ENCODE measurements at regions not wholly inside any gene's neighbourhood (a gene's known extent, or its start where the extent isn't known, plus 50 kb on each side); places are given as distances from the start of the nearest gene placed in this dataset.

GRCh38 chr1:193569096-193569982 is 382.9 kb upstream of the B3GALT2 start:
- DNase-seq (ENCODE audit: unreplicated experiment): no peak
- BruUV-seq (replicated peaks): no TSS peak
- H3K4me3 Mint-ChIP-seq (ENCODE audit: unreplicated experiment): no peak overlapping the region

GRCh38 chr1:193568512-193568911 is 382.1 kb upstream of the B3GALT2 start:
- Mint-ChIP-seq H3K9me3 (ENCODE audit: unreplicated experiment) (peaks cover 7% of the 10 kb centered on the region), H3K36me3 (ENCODE audit: insufficient read depth, unreplicated experiment) (no peaks in the 10 kb centered on the region), H3K27me3 (ENCODE audit: insufficient read depth, unreplicated experiment) (no peaks in the 10 kb centered on the region), H3K4me1 (ENCODE audit: insufficient read depth, unreplicated experiment) (no peaks in the 10 kb centered on the region), H3K4me3 (ENCODE audit: unreplicated experiment) (no peak overlapping the region), H3K27ac (ENCODE audit: low read depth, unreplicated experiment) (no peak overlapping the region)
- BruUV-seq (replicated peaks): no TSS peak
- TF ChIP-seq CTCF (IDR thresholded peaks at IDR 0.05; ENCODE audit: unreplicated experiment): no peak
- intact Hi-C loops (cut with micrococcal nuclease): no loop called here
- no peak for DNase-seq (ENCODE audit: unreplicated experiment)
- ChIA-PET POLR2A (no interaction called here), CTCF (interaction anchor here (0.6 kb wide), 1 partner anchor 267 kb away, joined by 3 read pairs; no protein-coding TSS in a partner anchor)

More at GRCh38 chr1:193569096-193569982, 382.9 kb upstream of the B3GALT2 start:
- Mint-ChIP-seq H3K27me3 (ENCODE audit: insufficient read depth, unreplicated experiment) (no peaks in the 10 kb centered on the region), H3K36me3 (ENCODE audit: insufficient read depth, unreplicated experiment) (no peaks in the 10 kb centered on the region), H3K9me3 (ENCODE audit: unreplicated experiment) (peaks cover 7% of the 10 kb centered on the region), H3K4me1 (ENCODE audit: insufficient read depth, unreplicated experiment) (no peaks in the 10 kb centered on the region), H3K27ac (ENCODE audit: low read depth, unreplicated experiment) (no peak overlapping the region)
- TF ChIP-seq CTCF (IDR thresholded peaks at IDR 0.05; ENCODE audit: unreplicated experiment): no peak
- ChIA-PET POLR2A (no interaction called here), CTCF (interaction anchor here (0.6 kb wide), 2 partner anchors 267 to 435 kb away, joined by 3 read pairs; no protein-coding TSS in a partner anchor)
- intact Hi-C loops (cut with micrococcal nuclease): no loop called here

- BruUV-seq (replicated peaks): no TSS peak
- Mint-ChIP-seq H3K27me3 (ENCODE audit: insufficient read depth, unreplicated experiment) (no peaks in the 10 kb centered on the region), H3K4me1 (ENCODE audit: insufficient read depth, unreplicated experiment) (no peaks in the 10 kb centered on the region), H3K9me3 (ENCODE audit: unreplicated experiment) (peaks cover 7% of the 10 kb centered on the region), H3K4me3 (ENCODE audit: unreplicated experiment) (no peak overlapping the region), H3K36me3 (ENCODE audit: insufficient read depth, unreplicated experiment) (no peaks in the 10 kb centered on the region), H3K27ac (ENCODE audit: low read depth, unreplicated experiment) (no peak overlapping the region)
- intact Hi-C loops (cut with micrococcal nuclease): no loop called here
- ChIA-PET POLR2A (no interaction called here), CTCF (no interaction called here)
- no peak for DNase-seq (ENCODE audit: unreplicated experiment)
- TF ChIP-seq CTCF (IDR thresholded peaks at IDR 0.05; ENCODE audit: unreplicated experiment): no peak
Observed at GRCh38 chr1:193567937-193568336, 381.5 kb upstream of the B3GALT2 start.

- intact Hi-C loops (cut with micrococcal nuclease): no loop called here
- POLR2A ChIA-PET: interaction anchor here (0.9 kb wide), 1 partner anchor 22 kb away, joined by 4 read pairs; no protein-coding TSS in a partner anchor
Observed at GRCh38 chr1:193566735-193567134, 380.3 kb upstream of the B3GALT2 start.

More at GRCh38 chr1:193566735-193567134, 380.3 kb upstream of the B3GALT2 start:
- Mint-ChIP-seq H3K27ac (ENCODE audit: low read depth, unreplicated experiment) (no peak overlapping the region), H3K4me1 (ENCODE audit: insufficient read depth, unreplicated experiment) (no peaks in the 10 kb centered on the region), H3K9me3 (ENCODE audit: unreplicated experiment) (no peaks in the 10 kb centered on the region), H3K27me3 (ENCODE audit: insufficient read depth, unreplicated experiment) (no peaks in the 10 kb centered on the region), H3K36me3 (ENCODE audit: insufficient read depth, unreplicated experiment) (no peaks in the 10 kb centered on the region), H3K4me3 (ENCODE audit: unreplicated experiment) (no peak overlapping the region)
- BruUV-seq (replicated peaks): no TSS peak
- no peak for DNase-seq (ENCODE audit: unreplicated experiment)
- CTCF ChIA-PET: no interaction called here
- no peak for TF ChIP-seq CTCF (IDR thresholded peaks at IDR 0.05; ENCODE audit: unreplicated experiment)
